Fibroblast of peridontal ligament (primary cell): ENCODE measurements at regions not wholly inside any gene's neighbourhood (a gene's known extent, or its start where the extent isn't known, plus 50 kb on each side); places are given as distances from the start of the nearest gene placed in this dataset.
"Not testable (repeated sequence)": the region's sequence is repeated elsewhere in the genome, so short reads cannot be mapped to it uniquely, and the experiment has no call there.

Source experiments
- DNase-seq: peaks from one replicate; pipeline ENCODE4 v3.0.0-alpha.2; 2010; ENCODE audit errors: extremely low read depth

DNA sequence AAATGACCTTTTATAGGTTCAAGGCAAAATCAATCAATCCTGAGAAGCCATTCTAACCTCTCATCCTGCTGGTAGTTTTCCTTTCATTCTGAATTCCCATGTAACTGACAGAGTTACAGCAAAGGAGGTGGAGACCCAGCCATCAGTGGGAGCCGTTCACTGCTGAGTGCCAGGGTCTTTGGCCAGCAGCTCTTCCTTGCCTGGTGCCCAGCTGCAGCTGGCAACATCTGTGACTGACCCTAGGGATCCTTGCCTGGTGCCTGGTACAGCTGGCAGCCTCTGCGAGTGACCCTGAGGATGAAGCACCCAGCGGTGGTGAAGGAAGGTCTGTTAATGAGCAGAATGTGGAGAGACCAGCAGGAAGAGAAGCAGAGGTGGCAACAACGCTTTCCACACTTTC lies 314.6 kb downstream of the THBS2 start:
- no peak for DNase-seq

DNA sequence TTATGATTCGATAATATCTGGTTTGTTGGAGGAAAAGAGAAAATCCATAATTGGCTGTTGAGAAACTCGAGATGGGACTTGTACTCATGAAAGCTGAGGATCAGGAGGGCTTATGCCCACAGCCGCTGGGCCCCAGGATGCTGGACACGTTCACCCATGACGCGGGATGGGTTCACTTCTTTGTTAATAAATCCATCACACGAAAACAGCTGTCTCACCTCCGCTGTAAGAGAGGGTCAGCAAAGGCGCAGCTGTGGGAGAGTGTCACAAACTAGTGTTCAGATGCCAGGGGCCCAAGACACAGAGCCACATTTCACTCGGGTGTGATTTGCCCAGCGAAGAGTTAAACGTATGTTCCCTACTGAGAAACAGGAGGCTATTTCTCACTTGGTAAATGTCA lies 315.1 kb downstream of the THBS2 start:
- peak; percentile 32 for DNase-seq

DNA sequence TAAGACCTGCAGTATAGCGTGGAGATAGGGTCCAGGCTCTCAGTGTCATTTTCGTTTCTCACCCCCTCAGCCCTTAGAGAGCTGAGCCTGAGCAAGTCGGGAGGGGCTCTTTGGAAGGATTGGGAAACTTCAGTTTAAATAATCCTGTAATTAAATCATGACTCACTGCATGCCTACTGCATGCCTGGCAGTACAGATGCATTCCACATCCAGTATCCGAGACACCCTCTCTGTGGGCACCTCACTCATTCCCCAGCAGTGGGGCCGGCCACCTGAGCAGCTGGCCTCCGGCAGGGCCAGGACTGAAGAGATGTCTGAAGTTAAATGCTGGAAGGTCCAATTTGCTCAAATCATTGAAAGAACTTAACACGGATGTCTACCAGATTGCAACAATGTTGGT lies 316.6 kb downstream of the THBS2 start:
- peak; percentile 74 for DNase-seq

DNA sequence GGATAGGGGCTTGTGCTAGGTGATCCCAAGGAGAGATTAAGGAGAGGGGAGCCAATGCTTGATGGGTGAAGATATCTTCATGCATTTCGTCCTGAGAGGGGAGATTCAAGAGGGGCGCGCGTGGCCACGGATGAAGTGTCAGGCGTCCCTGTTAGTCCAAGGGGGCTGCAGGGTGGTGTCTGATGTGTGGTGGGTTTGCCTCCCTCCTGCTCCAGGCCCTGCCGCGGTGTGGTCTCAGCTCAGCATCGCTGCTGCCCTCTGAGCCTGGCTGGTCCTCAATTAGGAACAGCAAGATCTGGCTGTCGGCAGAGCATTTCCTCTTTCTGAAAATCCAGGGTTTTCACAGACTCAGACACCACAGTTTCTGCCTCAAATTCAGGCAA lies 318.0 kb downstream of the THBS2 start:
- DNase-seq = no peak

DNA sequence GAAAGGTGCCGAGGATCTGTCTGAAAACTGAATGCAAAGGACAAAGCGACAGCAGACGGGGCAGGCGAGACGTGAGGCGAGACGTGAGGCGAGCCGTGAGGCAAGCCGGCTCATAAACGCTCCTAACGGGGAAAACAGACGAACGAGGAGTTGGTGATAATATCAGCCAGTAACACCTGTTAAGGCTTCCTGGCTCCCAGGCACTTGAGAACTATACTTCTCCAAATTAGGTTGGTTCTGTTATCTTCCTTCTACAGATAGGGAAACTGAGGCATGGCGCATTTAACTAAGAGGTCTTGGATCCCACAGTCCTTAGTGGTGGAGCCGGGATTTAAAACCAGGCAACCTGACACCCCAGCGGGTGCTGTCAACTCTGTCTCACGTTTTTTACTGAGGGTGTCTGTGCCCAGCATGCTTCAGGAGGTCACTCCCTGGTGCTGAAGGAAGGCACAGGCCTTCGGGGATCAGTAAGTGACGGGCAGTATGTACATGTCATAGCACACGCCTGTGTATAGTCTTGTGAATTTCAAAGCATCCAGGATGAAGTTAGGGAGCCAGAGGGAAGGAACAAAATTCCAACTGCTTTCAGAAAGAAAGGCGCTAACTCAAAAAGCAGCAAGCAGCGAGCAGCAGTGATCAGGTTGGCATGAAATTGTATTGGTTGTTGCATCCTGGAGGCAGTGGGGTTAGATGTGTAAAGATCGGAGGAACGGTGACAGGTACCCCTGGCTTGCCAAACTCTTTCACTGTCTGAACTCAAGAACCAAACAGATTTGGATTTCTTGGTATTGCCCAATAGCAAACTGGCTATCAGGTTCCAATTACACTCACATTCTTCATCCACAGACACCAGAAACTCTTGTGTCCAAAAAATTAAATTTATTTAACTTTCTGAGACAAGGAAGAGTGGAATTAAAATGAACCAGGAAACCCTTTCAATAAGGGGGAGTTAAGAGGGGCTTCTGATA lies 318.7 kb downstream of the THBS2 start:
- peak; percentile 74 for DNase-seq

DNA sequence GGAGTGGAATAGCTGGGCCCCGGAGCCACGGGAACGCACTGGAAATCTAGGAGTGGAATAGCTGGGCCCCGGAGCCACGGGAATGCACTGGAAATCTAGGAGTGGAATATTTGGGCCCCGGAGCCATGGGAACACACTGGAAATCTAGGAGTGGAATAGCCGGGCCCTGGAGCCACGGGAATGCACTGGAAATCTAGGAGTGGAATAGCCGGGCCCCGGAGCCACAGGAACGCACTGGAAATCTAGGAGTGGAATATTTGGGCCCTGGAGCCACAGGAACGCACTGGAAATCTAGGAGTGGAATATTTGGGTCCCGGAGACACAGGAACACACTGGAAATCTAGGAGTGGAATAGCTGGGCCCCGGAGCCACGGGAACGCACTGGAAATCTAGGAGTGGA lies 321.5 kb downstream of the THBS2 start:
- not testable (repeated sequence) for DNase-seq

DNA sequence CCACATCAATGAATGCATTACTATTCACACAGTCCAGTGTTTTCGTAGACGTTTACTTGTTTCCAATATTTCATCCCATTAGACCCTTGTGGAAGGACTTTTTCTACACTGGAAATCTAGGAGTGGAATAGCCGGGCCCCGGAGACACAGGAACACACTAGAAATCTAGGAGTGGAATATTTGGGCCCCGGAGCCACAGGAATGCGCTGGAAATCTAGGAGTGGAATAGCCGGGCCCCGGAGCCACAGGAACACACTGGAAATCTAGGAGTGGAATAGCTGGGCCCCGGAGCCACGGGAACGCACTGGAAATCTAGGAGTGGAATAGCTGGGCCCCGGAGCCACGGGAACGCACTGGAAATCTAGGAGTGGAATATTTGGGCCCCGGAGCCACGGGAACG lies 322.6 kb downstream of the THBS2 start:
- not testable (repeated sequence) for DNase-seq

DNA sequence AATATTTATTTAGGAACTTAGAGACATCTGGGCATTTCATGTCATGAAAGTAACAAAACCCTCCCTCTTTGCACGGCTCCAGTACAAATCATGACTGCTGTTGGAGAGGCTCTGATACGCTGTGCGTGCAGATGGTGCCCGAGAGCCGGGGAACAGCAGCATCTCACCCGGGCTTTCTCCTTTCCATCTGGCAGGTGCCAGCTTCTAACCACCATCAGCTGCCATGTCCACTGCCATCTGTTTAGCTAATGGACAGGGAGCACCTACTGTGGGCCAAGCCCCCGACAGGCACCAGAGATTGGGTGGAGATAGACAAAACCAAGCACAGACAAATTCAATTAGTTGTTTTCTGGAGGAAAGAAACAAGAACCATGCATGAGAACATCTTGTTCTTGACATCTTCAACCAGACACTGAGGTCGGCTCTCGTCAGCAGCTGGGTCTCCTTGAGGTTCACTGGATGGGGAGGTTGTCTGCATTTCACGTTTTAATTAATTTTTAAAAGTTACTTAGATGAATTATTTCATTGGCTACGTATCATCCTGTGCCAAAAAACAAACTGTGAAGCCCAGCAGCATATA lies 323.7 kb downstream of the THBS2 start:
- no peak for DNase-seq

DNA sequence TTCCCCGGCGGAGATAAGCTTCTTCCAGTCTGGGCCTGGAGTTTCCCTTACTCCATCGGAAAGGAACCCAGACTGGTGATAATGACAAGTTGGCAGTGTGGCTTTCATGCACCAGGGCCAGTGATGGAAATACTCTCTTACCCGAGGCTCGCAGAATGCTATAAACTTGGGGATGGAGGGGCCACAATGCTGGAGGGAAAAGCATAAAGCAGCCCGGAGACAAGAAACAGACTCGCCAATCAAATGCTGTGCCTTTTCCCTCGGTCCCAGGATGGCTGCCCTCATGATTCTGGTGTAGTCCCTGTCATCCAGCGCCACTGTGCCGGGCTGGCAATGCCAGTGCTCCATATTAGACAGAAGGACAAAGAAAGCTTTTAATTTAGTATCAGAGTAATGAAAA lies 325.6 kb downstream of the THBS2 start:
- DNase-seq = no peak

DNA sequence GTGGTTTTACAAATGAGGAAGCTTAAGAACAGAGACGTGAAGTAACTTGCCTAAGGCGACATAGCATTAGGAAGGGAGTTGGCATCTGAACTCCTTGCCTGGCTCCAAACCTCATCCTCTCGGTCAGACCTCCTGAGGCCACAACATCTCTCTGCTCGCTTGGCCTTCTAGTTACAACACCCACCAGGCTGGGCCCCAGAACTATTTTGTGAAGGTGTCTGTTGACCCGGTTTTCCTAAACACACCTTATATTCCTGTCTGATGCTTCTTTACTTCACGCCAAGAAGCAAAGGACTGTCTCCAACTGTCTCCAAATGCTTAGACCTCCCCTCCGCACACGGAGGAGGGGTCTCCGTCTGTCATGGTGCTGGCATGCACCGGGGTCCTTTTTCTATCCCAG lies 326.6 kb downstream of the THBS2 start:
- DNase-seq = no peak

DNA sequence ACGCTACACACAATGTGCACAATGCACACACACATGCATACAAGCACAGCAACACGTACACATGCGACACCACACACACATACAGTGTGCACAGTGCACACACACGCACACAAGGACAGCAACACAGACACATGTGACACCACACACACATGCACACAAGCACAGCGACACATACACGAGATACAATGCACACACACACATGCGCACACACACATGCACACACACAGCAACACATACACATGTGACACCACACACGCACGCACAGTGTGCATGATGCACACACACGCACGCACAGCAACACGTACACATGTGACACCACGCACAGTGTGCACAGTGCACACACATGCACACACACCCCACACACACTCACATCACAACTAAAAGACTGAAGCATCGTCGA lies 327.3 kb downstream of the THBS2 start:
- DNase-seq = no peak

DNA sequence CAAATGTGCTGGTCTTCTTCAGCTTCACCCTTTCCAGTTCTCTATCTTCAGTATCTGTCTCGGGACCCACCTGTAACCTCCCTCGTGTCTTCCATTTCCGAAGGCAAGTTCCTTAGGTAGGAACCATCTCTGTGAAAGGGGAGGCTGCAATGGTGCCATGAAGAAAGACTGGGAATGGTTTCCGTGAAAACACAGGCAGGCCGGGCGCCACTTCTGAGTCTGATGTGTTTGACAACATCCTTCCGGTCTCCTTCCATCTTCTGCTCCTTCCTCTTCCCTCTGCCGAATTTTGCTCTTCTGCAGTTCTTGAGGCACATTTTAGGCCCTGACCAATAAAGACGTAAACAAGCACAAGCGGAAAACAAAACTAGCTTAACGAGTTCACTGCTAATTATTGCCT lies 328.0 kb downstream of the THBS2 start:
- DNase-seq = no peak

DNA sequence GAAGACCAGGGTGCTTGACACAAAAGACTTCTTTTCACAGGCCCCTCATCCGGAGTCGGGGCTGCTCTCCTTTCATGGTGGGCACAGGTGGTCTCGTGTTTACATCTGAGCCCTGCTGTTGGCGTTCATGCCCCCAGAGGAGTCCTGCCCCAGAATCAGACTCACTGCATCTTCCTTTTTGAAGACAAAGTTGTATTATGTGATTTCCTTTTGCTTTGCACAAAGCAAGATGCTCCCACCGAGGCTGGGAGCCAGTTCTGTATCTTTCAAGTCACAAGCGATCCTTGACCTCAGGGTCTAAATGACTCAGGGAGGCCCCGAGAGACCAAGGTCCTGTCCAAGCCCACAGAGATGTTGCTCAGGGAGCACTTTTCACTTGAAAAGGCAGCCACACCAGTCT lies 330.5 kb downstream of the THBS2 start:
- no peak for DNase-seq

DNA sequence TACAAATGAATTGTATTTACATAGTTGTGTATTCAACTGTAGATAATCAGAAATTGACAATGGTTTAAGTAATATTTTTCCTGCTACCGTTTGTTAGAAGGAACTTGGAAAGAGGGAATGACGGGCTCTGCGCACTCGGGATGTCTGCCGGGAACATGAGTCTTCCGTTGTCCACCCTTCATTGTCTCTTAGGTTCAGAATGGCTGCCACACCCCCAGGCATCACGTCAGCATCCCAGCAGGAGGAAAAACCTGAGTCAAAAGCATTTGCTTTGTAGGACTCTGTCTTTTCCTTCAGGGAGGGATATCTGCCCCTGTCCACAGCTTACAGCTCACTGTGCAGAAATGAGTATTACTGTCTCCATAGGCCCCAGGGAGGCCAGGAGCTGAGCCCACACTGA lies 331.2 kb downstream of the THBS2 start:
- DNase-seq = no peak

DNA sequence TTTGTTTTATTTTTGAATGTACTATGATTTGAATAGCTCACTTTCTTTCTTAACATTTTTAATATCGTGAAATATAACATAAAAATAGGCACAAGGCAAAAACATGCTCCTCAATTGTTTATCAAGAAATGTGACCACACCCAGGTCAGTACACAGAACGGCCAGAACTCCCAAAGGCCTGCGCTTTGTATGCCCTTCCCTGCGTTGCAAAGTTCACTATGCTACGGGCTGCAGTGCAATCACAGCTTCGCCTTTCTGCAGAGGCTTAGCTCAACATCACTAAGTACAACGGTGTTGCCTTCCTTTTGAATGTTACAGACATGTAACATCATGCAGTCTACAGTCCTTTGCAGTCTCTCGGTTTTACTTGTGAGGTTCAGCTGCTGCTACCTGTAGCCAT lies 333.4 kb downstream of the THBS2 start:
- DNase-seq = no peak

DNA sequence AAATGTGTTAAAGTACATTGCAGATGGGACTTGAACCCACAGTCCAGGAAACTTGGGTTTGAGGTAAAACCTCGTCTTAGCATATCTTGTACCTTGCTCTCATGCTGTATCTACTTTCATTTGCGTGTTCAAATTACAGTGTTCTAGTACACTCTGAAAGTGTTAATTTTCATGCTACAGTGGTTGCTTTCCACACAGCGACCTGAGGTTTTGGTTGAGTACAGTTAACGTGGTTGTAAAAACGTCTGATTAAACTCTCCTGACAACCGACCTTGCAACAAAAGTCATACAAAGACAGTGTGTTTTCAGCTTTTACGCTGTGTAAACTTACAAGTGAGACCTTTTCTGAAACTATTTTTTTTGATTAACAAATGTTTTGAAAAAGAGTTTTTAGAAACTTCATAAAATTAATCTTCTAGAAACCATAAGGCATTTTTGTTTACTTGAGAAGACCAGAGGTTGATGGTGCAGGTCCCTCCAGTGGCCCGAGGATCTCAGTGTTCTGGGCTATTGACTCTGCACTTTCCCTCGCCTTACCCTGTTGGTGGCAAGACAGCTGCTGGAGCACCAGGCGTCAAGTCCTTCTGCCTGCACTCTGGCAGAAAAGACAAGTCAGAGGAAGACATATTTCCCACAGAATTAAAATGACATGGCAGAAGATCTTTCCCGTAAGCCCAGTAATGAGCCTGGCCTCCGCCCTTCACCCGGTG lies 334.0 kb downstream of the THBS2 start:
- no peak for DNase-seq

DNA sequence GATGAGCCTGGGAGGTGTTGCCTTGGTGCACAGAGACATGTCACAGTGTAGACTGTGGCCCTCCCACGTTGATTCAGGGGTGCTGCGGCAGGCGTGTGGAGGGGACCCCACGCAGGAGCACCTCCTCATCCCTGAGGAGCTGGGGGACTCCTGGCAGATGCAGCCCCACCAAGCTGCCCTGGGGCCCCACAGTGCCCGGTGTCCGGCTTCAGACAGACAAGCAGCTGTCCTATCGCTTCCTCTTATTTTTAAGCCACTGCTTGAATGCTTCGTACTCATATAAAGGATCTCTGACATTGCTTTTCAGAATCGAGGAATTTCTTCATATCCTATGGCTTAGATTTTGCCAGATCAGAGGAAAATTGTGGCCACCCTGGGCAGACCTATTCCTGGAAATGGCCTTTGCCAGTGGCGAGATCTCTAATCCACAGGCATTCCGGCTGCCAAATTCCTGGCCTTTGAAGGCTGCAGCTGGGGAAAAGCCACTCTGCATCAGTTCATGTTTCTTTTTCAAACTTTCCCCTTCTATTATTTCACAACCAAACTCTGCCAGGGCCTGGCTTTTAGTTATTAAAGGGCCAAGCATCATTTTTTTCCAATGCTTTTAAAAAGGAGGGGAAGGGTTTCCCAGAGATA lies 337.0 kb downstream of the THBS2 start:
- peak; percentile 93 for DNase-seq

DNA sequence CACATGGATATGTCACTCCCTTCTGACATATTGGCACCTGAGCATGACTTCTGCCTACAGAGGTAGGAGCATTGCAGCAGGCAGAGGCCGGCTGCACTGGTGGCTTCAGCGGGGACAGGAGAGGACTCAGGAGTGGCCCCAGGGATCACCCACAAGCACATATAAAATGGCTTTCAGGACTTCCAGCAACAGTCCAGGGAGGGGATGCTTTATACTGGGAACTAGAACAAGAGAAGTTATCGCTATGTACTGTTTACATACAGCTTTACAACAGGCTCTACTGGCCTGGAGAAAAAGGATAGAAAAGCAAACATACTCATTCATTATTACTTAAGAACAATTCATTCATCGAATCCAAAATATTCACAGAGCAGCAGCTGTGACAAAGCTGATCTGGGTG lies 337.8 kb downstream of the THBS2 start:
- no peak for DNase-seq

DNA sequence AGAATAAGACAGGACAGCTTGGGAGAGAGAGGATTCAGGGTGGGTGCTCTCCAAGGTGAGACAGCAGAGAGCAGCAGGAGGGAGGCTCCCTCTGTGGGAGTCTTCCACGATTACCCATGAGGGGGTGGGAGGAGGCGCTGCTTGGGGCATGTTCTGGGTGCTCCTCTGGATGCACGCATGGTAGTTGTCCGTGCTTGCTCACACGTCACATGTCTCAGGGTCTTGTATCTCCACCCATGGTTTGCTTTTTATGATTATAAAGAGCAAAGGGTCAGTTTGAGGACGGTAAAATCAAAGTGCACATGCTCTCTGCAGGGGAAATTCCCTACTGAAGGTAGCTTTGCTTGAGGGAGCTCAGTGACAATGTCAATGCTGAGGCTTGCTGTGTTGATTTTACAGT lies 338.4 kb downstream of the THBS2 start:
- no peak for DNase-seq

DNA sequence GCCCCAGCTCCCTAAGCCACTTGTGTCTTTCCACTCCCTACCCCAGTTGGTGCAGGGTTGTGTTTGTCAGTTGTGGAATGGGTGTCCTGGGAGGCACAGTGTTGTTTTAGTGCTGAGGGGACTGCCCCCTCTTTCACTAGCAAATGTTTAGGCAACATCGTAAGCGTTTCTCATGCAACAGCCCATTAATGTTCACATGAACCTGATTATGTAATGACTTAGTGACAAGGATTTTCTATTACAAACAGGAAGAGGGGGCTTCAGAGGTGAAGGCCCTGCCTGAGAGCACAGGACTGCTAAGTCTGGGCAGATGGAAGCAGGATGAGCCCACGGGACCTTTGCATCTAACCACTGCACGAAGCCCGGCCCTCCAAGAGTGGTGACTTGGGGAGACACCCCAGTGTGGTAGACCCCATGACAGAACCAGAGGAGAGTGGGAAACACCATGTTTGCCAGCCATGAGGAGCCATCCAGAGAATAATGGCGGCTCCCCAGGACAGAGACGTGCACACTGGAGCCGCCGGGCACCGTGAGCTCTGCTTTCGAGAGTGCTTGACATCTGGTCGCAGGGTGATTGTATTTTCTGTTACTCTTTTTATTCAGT lies 339.7 kb downstream of the THBS2 start:
- DNase-seq = no peak

DNA sequence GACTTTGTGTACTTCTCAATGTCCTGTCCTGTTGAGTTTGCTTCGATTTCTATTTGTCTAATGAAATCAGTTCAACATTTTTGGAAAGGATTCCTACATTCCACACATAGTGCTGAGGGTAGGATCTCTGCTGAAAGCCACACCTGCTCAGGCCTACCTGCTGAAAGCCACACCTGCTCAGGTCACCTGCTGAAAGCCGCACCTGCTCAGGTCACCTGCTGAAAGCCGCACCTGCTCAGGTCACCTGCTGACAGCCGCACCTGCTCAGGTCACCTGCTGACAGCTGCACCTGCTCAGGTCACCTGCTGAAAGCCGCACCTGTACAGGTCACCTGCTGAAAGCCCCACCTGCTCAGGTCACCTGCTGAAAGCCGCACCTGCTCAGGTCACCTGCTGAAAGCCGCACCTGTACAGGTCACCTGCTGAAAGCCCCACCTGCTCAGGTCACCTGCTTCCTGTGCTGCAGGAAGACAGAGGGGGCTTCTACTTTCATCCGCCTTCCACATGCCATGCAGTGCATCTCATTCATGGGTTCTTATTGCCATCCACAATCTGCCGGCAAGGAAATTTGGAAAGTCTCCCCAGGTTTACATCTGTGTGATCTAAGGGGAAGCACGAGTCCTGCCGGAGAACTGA lies 340.3 kb downstream of the THBS2 start:
- DNase-seq = not testable (repeated sequence)
